ENCODE measurements at regions not wholly inside any gene's neighbourhood (a gene's known extent, or its start where the extent isn't known, plus 50 kb on each side); places are given as distances from the start of the nearest gene placed in this dataset.

DNA sequence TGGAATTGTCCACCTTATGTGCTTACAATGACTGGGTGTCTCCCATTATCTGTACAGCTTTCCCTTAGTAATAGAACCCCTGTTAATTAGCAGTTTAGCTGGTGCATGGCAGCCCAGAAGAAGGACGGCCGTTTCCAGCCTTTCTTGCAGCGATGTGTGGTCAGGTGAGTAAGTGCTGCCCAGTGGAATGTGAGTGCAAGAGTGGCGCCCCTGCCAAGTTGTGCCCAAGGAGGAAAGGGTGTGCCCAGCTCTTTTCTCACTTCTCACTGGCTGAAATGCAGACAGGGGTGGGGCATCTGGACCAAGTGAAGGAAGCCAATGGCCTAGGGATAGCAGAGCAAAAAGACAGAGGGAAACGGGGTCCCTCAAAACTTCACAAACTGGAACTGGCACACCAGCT, 296.8 kb downstream of the PREX1 start:
- no peak for ATAC-seq
- TF ChIP-seq TCF4 (CRISPR knock-in tag; IDR thresholded peaks at IDR 0.05; ENCODE audit: borderline replicate concordance) = no peak
- TF ChIP-seq, protein P1, sequence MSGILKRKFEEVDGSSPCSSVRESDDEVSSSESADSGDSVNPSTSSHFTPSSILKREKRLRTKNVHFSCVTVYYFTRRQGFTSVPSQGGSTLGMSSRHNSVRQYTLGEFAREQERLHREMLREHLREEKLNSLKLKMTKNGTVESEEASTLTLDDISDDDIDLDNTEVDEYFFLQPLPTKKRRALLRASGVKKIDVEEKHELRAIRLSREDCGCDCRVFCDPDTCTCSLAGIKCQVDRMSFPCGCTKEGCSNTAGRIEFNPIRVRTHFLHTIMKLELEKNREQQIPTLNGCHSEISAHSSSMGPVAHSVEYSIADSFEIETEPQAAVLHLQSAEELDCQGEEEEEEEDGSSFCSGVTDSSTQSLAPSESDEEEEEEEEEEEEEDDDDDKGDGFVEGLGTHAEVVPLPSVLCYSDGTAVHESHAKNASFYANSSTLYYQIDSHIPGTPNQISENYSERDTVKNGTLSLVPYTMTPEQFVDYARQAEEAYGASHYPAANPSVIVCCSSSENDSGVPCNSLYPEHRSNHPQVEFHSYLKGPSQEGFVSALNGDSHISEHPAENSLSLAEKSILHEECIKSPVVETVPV (CRISPR knock-in tag; IDR thresholded peaks at IDR 0.05) = no peak
- TF ChIP-seq, protein P2, sequence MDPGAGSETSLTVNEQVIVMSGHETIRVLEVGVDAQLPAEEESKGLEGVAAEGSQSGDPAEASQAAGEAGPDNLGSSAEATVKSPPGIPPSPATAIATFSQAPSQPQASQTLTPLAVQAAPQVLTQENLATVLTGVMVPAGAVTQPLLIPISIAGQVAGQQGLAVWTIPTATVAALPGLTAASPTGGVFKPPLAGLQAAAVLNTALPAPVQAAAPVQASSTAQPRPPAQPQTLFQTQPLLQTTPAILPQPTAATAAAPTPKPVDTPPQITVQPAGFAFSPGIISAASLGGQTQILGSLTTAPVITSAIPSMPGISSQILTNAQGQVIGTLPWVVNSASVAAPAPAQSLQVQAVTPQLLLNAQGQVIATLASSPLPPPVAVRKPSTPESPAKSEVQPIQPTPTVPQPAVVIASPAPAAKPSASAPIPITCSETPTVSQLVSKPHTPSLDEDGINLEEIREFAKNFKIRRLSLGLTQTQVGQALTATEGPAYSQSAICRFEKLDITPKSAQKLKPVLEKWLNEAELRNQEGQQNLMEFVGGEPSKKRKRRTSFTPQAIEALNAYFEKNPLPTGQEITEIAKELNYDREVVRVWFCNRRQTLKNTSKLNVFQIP (CRISPR knock-in tag; IDR thresholded peaks at IDR 0.05; ENCODE audit: borderline replicate concordance, low read depth) = no peak
- TF ChIP-seq ISL1 (CRISPR knock-in tag; IDR thresholded peaks at IDR 0.05) = no peak
- TF ChIP-seq ZNF565 (CRISPR knock-in tag; conservative IDR thresholded peaks at IDR 0.05; ENCODE audit: low read depth) = no peak
- no peak for TF ChIP-seq ESRRG (CRISPR knock-in tag; IDR thresholded peaks at IDR 0.05)
- TF ChIP-seq ZFP3 (CRISPR knock-in tag; IDR thresholded peaks at IDR 0.05) = no peak
- TF ChIP-seq ZC3H10 (CRISPR knock-in tag; IDR thresholded peaks at IDR 0.05) = no peak
- TF ChIP-seq, protein P3, sequence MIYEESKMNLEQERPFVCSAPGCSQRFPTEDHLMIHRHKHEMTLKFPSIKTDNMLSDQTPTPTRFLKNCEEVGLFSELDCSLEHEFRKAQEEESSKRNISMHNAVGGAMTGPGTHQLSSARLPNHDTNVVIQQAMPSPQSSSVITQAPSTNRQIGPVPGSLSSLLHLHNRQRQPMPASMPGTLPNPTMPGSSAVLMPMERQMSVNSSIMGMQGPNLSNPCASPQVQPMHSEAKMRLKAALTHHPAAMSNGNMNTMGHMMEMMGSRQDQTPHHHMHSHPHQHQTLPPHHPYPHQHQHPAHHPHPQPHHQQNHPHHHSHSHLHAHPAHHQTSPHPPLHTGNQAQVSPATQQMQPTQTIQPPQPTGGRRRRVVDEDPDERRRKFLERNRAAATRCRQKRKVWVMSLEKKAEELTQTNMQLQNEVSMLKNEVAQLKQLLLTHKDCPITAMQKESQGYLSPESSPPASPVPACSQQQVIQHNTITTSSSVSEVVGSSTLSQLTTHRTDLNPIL (CRISPR knock-in tag; IDR thresholded peaks at IDR 0.05; ENCODE audit: low read depth) = no peak
- TF ChIP-seq PPARA (CRISPR knock-in tag; IDR thresholded peaks at IDR 0.05; ENCODE audit: borderline replicate concordance) = no peak

DNA sequence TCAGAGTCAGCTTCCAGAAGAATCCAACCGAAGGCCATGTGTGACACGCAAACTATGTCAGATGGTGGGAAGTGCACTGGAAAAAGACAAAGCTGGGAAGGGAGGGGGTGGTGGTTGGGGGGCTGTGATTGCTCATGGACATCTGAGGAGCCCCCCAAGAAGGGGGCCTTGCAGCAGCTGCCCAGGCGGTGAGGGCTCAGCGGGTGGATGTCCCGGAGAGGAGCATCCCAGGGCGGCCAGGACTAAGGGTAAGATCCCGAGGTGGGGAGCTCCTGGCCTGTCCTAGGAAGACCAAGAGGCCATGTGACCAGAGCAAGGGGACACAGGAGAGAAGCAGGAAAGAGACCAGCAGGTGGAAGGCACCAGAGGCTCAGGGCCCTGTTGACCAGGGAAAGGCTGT, 299.5 kb downstream of the PREX1 start:
- TF ChIP-seq, protein P4, sequence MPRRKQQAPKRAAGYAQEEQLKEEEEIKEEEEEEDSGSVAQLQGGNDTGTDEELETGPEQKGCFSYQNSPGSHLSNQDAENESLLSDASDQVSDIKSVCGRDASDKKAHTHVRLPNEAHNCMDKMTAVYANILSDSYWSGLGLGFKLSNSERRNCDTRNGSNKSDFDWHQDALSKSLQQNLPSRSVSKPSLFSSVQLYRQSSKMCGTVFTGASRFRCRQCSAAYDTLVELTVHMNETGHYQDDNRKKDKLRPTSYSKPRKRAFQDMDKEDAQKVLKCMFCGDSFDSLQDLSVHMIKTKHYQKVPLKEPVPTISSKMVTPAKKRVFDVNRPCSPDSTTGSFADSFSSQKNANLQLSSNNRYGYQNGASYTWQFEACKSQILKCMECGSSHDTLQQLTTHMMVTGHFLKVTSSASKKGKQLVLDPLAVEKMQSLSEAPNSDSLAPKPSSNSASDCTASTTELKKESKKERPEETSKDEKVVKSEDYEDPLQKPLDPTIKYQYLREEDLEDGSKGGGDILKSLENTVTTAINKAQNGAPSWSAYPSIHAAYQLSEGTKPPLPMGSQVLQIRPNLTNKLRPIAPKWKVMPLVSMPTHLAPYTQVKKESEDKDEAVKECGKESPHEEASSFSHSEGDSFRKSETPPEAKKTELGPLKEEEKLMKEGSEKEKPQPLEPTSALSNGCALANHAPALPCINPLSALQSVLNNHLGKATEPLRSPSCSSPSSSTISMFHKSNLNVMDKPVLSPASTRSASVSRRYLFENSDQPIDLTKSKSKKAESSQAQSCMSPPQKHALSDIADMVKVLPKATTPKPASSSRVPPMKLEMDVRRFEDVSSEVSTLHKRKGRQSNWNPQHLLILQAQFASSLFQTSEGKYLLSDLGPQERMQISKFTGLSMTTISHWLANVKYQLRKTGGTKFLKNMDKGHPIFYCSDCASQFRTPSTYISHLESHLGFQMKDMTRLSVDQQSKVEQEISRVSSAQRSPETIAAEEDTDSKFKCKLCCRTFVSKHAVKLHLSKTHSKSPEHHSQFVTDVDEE (CRISPR knock-in tag; IDR thresholded peaks at IDR 0.05) = no peak
- TF ChIP-seq PPARA (CRISPR knock-in tag; IDR thresholded peaks at IDR 0.05; ENCODE audit: borderline replicate concordance) (no peak), ZNF565 (CRISPR knock-in tag; conservative IDR thresholded peaks at IDR 0.05; ENCODE audit: low read depth) (no peak), ZC3H10 (CRISPR knock-in tag; IDR thresholded peaks at IDR 0.05) (no peak), ESRRG (CRISPR knock-in tag; IDR thresholded peaks at IDR 0.05) (no peak)
- no peak for ATAC-seq

DNA sequence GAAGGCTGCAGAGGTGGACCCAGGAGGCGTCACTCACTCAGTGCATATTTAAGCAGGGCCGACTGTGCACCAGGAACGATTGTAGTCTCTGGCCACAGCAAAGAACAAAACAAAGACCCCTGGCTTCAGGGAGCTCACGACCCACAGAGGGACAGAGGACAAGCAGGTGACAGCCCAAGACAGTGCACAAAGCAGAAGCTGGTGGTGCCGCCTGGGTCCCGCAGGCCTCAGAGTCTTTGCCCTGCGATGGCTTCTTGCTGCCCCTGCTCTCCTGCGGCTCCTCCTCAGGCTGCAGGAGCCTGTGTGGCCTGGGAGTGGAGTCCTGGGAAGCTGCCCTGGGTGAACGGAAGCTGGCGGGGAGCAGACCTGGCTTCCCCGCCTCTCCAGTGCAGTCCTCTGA, 300.0 kb downstream of the PREX1 start:
- TF ChIP-seq BACH2 (CRISPR knock-in tag; IDR thresholded peaks at IDR 0.05; ENCODE audit: borderline replicate concordance) (no peak), ARNTL (CRISPR knock-in tag; IDR thresholded peaks at IDR 0.05; ENCODE audit: borderline replicate concordance, low read depth) (no peak), RARB (CRISPR knock-in tag; IDR thresholded peaks at IDR 0.05) (no peak), ZNF70 (CRISPR knock-in tag; IDR thresholded peaks at IDR 0.05) (no peak), PPARA (CRISPR knock-in tag; IDR thresholded peaks at IDR 0.05; ENCODE audit: borderline replicate concordance) (no peak), TOX (CRISPR knock-in tag; IDR thresholded peaks at IDR 0.05; ENCODE audit: borderline replicate concordance) (no peak), ZFP30 (CRISPR knock-in tag; IDR thresholded peaks at IDR 0.05) (no peak), ZNF565 (CRISPR knock-in tag; conservative IDR thresholded peaks at IDR 0.05; ENCODE audit: low read depth) (no peak), SNAI2 (CRISPR knock-in tag; IDR thresholded peaks at IDR 0.05) (no peak), ISL1 (CRISPR knock-in tag; IDR thresholded peaks at IDR 0.05) (no peak), ZFP3 (CRISPR knock-in tag; IDR thresholded peaks at IDR 0.05) (no peak), TCF4 (CRISPR knock-in tag; IDR thresholded peaks at IDR 0.05; ENCODE audit: borderline replicate concordance) (no peak), CSDC2 (CRISPR knock-in tag; IDR thresholded peaks at IDR 0.05) (no peak)
- TF ChIP-seq, protein P5, sequence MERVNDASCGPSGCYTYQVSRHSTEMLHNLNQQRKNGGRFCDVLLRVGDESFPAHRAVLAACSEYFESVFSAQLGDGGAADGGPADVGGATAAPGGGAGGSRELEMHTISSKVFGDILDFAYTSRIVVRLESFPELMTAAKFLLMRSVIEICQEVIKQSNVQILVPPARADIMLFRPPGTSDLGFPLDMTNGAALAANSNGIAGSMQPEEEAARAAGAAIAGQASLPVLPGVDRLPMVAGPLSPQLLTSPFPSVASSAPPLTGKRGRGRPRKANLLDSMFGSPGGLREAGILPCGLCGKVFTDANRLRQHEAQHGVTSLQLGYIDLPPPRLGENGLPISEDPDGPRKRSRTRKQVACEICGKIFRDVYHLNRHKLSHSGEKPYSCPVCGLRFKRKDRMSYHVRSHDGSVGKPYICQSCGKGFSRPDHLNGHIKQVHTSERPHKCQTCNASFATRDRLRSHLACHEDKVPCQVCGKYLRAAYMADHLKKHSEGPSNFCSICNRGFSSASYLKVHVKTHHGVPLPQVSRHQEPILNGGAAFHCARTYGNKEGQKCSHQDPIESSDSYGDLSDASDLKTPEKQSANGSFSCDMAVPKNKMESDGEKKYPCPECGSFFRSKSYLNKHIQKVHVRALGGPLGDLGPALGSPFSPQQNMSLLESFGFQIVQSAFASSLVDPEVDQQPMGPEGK (CRISPR knock-in tag; IDR thresholded peaks at IDR 0.05; ENCODE audit: borderline replicate concordance) = no peak
- TF ChIP-seq, protein P1 (CRISPR knock-in tag; IDR thresholded peaks at IDR 0.05) = no peak
- TF ChIP-seq, protein P4 (CRISPR knock-in tag; IDR thresholded peaks at IDR 0.05) = no peak
- no peak for ATAC-seq

All from SK-N-SH treated with all-trans-retinoic acid at 6 μM for 48 hours (cell line).